ENCODE measurements at regions not wholly inside any gene's neighbourhood (a gene's known extent, or its start where the extent isn't known, plus 50 kb on each side); places are given as distances from the start of the nearest gene placed in this dataset.

DNA sequence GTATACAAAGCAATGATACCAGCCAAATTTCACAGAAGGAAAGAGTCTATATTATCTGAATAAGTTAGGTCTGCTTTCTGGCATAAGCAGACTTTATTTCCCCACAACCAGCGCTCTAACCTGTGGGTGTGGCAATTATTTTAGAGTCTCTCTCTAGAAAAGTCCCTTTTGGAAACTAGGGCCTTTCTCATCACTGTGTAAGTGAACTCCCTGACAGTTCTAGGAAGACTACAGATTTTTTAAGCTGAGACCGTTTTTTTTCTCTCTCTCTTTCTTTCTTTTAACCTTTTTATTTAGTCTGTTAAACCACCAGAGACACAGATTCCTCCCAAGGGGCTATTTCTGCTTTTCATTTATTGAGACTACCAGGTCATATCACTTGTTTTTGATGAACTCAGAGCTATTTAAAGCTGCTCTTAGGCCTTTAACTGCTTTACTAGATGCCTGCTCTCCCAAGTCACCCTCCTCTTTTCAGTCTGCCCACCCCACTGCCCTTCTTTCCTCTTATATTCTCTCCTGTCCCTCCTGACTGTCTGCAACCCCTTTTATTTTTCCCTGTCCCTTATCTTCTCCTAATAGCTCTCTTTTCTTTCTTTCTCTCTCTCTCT lies 69.2 kb upstream of the ARHGAP5 start (continued):
- TF ChIP-seq, protein P1, sequence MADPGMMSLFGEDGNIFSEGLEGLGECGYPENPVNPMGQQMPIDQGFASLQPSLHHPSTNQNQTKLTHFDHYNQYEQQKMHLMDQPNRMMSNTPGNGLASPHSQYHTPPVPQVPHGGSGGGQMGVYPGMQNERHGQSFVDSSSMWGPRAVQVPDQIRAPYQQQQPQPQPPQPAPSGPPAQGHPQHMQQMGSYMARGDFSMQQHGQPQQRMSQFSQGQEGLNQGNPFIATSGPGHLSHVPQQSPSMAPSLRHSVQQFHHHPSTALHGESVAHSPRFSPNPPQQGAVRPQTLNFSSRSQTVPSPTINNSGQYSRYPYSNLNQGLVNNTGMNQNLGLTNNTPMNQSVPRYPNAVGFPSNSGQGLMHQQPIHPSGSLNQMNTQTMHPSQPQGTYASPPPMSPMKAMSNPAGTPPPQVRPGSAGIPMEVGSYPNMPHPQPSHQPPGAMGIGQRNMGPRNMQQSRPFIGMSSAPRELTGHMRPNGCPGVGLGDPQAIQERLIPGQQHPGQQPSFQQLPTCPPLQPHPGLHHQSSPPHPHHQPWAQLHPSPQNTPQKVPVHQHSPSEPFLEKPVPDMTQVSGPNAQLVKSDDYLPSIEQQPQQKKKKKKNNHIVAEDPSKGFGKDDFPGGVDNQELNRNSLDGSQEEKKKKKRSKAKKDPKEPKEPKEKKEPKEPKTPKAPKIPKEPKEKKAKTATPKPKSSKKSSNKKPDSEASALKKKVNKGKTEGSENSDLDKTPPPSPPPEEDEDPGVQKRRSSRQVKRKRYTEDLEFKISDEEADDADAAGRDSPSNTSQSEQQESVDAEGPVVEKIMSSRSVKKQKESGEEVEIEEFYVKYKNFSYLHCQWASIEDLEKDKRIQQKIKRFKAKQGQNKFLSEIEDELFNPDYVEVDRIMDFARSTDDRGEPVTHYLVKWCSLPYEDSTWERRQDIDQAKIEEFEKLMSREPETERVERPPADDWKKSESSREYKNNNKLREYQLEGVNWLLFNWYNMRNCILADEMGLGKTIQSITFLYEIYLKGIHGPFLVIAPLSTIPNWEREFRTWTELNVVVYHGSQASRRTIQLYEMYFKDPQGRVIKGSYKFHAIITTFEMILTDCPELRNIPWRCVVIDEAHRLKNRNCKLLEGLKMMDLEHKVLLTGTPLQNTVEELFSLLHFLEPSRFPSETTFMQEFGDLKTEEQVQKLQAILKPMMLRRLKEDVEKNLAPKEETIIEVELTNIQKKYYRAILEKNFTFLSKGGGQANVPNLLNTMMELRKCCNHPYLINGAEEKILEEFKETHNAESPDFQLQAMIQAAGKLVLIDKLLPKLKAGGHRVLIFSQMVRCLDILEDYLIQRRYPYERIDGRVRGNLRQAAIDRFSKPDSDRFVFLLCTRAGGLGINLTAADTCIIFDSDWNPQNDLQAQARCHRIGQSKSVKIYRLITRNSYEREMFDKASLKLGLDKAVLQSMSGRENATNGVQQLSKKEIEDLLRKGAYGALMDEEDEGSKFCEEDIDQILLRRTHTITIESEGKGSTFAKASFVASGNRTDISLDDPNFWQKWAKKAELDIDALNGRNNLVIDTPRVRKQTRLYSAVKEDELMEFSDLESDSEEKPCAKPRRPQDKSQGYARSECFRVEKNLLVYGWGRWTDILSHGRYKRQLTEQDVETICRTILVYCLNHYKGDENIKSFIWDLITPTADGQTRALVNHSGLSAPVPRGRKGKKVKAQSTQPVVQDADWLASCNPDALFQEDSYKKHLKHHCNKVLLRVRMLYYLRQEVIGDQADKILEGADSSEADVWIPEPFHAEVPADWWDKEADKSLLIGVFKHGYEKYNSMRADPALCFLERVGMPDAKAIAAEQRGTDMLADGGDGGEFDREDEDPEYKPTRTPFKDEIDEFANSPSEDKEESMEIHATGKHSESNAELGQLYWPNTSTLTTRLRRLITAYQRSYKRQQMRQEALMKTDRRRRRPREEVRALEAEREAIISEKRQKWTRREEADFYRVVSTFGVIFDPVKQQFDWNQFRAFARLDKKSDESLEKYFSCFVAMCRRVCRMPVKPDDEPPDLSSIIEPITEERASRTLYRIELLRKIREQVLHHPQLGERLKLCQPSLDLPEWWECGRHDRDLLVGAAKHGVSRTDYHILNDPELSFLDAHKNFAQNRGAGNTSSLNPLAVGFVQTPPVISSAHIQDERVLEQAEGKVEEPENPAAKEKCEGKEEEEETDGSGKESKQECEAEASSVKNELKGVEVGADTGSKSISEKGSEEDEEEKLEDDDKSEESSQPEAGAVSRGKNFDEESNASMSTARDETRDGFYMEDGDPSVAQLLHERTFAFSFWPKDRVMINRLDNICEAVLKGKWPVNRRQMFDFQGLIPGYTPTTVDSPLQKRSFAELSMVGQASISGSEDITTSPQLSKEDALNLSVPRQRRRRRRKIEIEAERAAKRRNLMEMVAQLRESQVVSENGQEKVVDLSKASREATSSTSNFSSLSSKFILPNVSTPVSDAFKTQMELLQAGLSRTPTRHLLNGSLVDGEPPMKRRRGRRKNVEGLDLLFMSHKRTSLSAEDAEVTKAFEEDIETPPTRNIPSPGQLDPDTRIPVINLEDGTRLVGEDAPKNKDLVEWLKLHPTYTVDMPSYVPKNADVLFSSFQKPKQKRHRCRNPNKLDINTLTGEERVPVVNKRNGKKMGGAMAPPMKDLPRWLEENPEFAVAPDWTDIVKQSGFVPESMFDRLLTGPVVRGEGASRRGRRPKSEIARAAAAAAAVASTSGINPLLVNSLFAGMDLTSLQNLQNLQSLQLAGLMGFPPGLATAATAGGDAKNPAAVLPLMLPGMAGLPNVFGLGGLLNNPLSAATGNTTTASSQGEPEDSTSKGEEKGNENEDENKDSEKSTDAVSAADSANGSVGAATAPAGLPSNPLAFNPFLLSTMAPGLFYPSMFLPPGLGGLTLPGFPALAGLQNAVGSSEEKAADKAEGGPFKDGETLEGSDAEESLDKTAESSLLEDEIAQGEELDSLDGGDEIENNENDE (IDR thresholded peaks at IDR 0.05; ENCODE audit: insufficient replicate concordance, low read length): no peak
- TF ChIP-seq POLR2AphosphoS5 (IDR thresholded peaks at IDR 0.05; ENCODE audit: low read depth, low read length) (no peak), JUND (IDR thresholded peaks at IDR 0.05; ENCODE audit: low read length) (no peak), YY1 (IDR thresholded peaks at IDR 0.05; ENCODE audit: low read depth, low read length) (no peak), RBBP5 (IDR thresholded peaks at IDR 0.05; ENCODE audit: borderline replicate concordance, low read depth, low read length) (no peak), SP2 (IDR thresholded peaks at IDR 0.05; ENCODE audit: low read length) (no peak), RXRA (IDR thresholded peaks at IDR 0.05; ENCODE audit: insufficient read depth, low read depth, low read length) (no peak), KDM1A (IDR thresholded peaks at IDR 0.05; ENCODE audit: borderline replicate concordance, low read length) (no peak), PHF8 (conservative IDR thresholded peaks at IDR 0.05; ENCODE audit: low read depth, low read length) (no peak), SAP30 (IDR thresholded peaks at IDR 0.05; ENCODE audit: insufficient read depth, insufficient replicate concordance, low read length) (no peak)
- TF ChIP-seq, protein P2, sequence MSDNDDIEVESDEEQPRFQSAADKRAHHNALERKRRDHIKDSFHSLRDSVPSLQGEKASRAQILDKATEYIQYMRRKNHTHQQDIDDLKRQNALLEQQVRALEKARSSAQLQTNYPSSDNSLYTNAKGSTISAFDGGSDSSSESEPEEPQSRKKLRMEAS (IDR thresholded peaks at IDR 0.05): no peak

All from H1 (cell line).